ENCODE measurements at regions not wholly inside any gene's neighbourhood (a gene's known extent, or its start where the extent isn't known, plus 50 kb on each side); places are given as distances from the start of the nearest gene placed in this dataset.

GRCh38 chr13:72029981-72030380 is 163.0 kb upstream of the DACH1 start:
- Histone ChIP-seq H3K4me3 (no peak overlapping the region), H3K4me1 (no peaks in the 10 kb centered on the region), H3K36me3 (no peaks in the 10 kb centered on the region), H3K27ac (no peak overlapping the region), H3K27me3 (no peaks in the 10 kb centered on the region), H3K9me3 (peaks cover 0 to 28% (median 20%) of the 10 kb centered on the region in 12 donors)
- TF ChIP-seq CTCF (IDR thresholded peaks at IDR 0.05) (no peak), POLR2A (IDR thresholded peaks at IDR 0.05) (no peak)
- intact Hi-C loops (cut with DNase I) = no loop called here
- ATAC-seq (no peak), DNase-seq (no peak)
- WGBS, 4 donors = 81 to 86% (median 84%) methylated on average over 3 of the region's 3 CpGs

GRCh38 chr13:72025836-72026235 is 158.8 kb upstream of the DACH1 start:
- 92 to 98% (median 93%) methylated on average over 1 of the region's 1 CpG for WGBS, 4 donors
- no peaks in the 10 kb centered on the region for H3K4me1 ChIP-seq
- H3K27me3 ChIP-seq = no peaks in the 10 kb centered on the region
- peaks cover 0 to 26% (median 16%) of the 10 kb centered on the region in 12 donors for H3K9me3 ChIP-seq
- no peak overlapping the region for H3K27ac ChIP-seq
- no peak for ATAC-seq
- intact Hi-C loops (cut with DNase I) = no loop called here
- TF ChIP-seq CTCF (IDR thresholded peaks at IDR 0.05) (no peak), POLR2A (IDR thresholded peaks at IDR 0.05) (no peak)
- no peaks in the 10 kb centered on the region for H3K36me3 ChIP-seq
- no peak overlapping the region for H3K4me3 ChIP-seq
- no peak for DNase-seq

- intact Hi-C loops (cut with DNase I) = no loop called here
- WGBS, 4 donors = 86 to 91% (median 90%) methylated on average over 6 of the region's 6 CpGs
- TF ChIP-seq CTCF (IDR thresholded peaks at IDR 0.05) = no peak
- TF ChIP-seq POLR2A (IDR thresholded peaks at IDR 0.05) = no peak
- DNase-seq (no peak), ATAC-seq (no peak)
- Histone ChIP-seq H3K27me3 (no peaks in the 10 kb centered on the region), H3K4me3 (no peak overlapping the region), H3K27ac (no peak overlapping the region), H3K9me3 (peaks cover 0 to 7% (median 0%) of the 10 kb centered on the region in 12 donors), H3K36me3 (no peaks in the 10 kb centered on the region), H3K4me1 (no peaks in the 10 kb centered on the region)
These were observed 156.9 kb upstream of the DACH1 start for GRCh38 chr13:72023895-72024294.

- intact Hi-C loops (cut with DNase I) = no loop called here
- H3K27ac ChIP-seq = no peak overlapping the region
- no peak for DNase-seq
- TF ChIP-seq POLR2A (IDR thresholded peaks at IDR 0.05) = no peak
- H3K4me3 ChIP-seq = no peak overlapping the region
- H3K9me3 ChIP-seq = peaks cover 0 to 9% (median 0%) of the 10 kb centered on the region in 12 donors
- no peaks in the 10 kb centered on the region for H3K4me1 ChIP-seq
- no peaks in the 10 kb centered on the region for H3K27me3 ChIP-seq
- ATAC-seq = no peak
- H3K36me3 ChIP-seq = no peaks in the 10 kb centered on the region
These were observed 138.5 kb upstream of the DACH1 start for GRCh38 chr13:72005455-72005854.

- ATAC-seq = no peak
- Histone ChIP-seq H3K9me3 (peaks cover 0 to 5% (median 0%) of the 10 kb centered on the region in 12 donors), H3K27me3 (no peaks in the 10 kb centered on the region), H3K4me3 (peak overlapping the region in 1 of 12 donors; percentile 5), H3K27ac (no peak overlapping the region), H3K36me3 (no peaks in the 10 kb centered on the region), H3K4me1 (no peaks in the 10 kb centered on the region)
- DNase-seq = no peak
- WGBS, 4 donors = 61 to 73% (median 69%) methylated on average over 5 of the region's 5 CpGs
- intact Hi-C loops (cut with DNase I) = no loop called here
- TF ChIP-seq POLR2A (IDR thresholded peaks at IDR 0.05) = no peak
- TF ChIP-seq CTCF (IDR thresholded peaks at IDR 0.05) = no peak
These were observed 137.9 kb upstream of the DACH1 start for GRCh38 chr13:72004784-72005374.

Data from heart left ventricle (tissue), 16 donors.